Upper lobe of left lung (tissue), 4 donors: ENCODE measurements at regions not wholly inside any gene's neighbourhood (a gene's known extent, or its start where the extent isn't known, plus 50 kb on each side); places are given as distances from the start of the nearest gene placed in this dataset.
A peak's percentile ranks its signal among the peaks of the same experiment; 100 is the strongest.

Experiments
- CTCF ChIP-seq, 6 experiments: fragments of 450-650 bp in 4 of 6; fragments of 200-600 bp in 2 of 6; sonication (generic) in 2 of 6; IDR thresholded peaks; one replicate each; pipeline ENCODE4 v1.5.1; 2016 to 2019; ENCODE audit warnings: antibody characterized with exemption in 6 of 6
- EP300 ChIP-seq, 4 donors: sonication (generic); formaldehyde crosslinking; IDR thresholded peaks; one replicate each; pipeline ENCODE4 v1.5.1; 2017; ENCODE audit warnings: antibody characterized with exemption in 4 of 4, control low read depth in 2 of 4
- POLR2A ChIP-seq, 4 donors: fragments of 450-650 bp; IDR thresholded peaks; one replicate each; pipeline ENCODE4 v1.5.1; 2016 to 2017; ENCODE audit warnings: antibody characterized with exemption in 4 of 4, mild to moderate bottlenecking in 2 of 4

GRCh38 chr13:40221460-40222201 lies 444.8 kb downstream of the FOXO1 start:
- TF ChIP-seq POLR2A (IDR thresholded peaks at IDR 0.05): peak in 1 of 4 donors; percentile 22
- no peak for TF ChIP-seq CTCF (IDR thresholded peaks at IDR 0.05)
- TF ChIP-seq EP300 (IDR thresholded peaks at IDR 0.05): peak in 3 of 4 donors; percentile 68 to 97 (median 97)
